ENCODE measurements at regions not wholly inside any gene's neighbourhood (a gene's known extent, or its start where the extent isn't known, plus 50 kb on each side); places are given as distances from the start of the nearest gene placed in this dataset.

- Histone ChIP-seq H3K79me1 (ENCODE audit: insufficient read depth, low read depth, low read length, poor library complexity, severe bottlenecking) (no peaks in the 10 kb centered on the region), H3K56ac (ENCODE audit: insufficient read length, low read depth, low read length) (no peak overlapping the region), H3K23ac (ENCODE audit: insufficient read length, low read depth, low read length) (no peak overlapping the region), H2BK15ac (ENCODE audit: low read depth, low read length) (no peak overlapping the region), H3K79me2 (ENCODE audit: insufficient read depth, low read length) (no peaks in the 10 kb centered on the region), H2BK120ac (ENCODE audit: low read depth, low read length, poor library complexity, severe bottlenecking) (no peak overlapping the region), H3K4ac (ENCODE audit: low read depth, low read length) (no peak overlapping the region), H3K14ac (ENCODE audit: insufficient read depth, low read length) (no peak overlapping the region), H2BK20ac (ENCODE audit: low read depth, low read length, poor library complexity, severe bottlenecking) (no peak overlapping the region), H3K9ac (ENCODE audit: extremely low read depth, insufficient read length, low read length) (no peak overlapping the region), H2BK5ac (ENCODE audit: insufficient read length, low read length) (no peak overlapping the region), H4K8ac (replicated peaks; ENCODE audit: insufficient read length, low read depth, low read length) (no peak overlapping the region), H3T11ph (ENCODE audit: low read length) (no peak overlapping the region), H4K5ac (ENCODE audit: insufficient read length, low read depth, low read length) (no peak overlapping the region), H4K91ac (ENCODE audit: insufficient read length, low read depth, low read length) (no peak overlapping the region), H3K27ac (ENCODE audit: insufficient read length, low read depth, low read length) (no peak overlapping the region), H3K18ac (ENCODE audit: insufficient read length, low read depth, low read length) (no peak overlapping the region), H3K4me2 (ENCODE audit: insufficient read depth, insufficient read length, low read length) (no peak overlapping the region), H3K9me3 (ENCODE audit: control insufficient read depth, low read depth, low read length) (no peaks in the 10 kb centered on the region), H2AFZ (ENCODE audit: low read length) (no peak overlapping the region), H3K4me1 (ENCODE audit: insufficient read depth, low read length) (no peaks in the 10 kb centered on the region), H2AK5ac (ENCODE audit: insufficient read length, low read length) (no peak overlapping the region), H4K20me1 (ENCODE audit: control insufficient read depth, insufficient read depth, insufficient read length) (no peaks in the 10 kb centered on the region), H2BK12ac (ENCODE audit: insufficient read length, low read depth, low read length) (no peak overlapping the region), H3K27me3 (ENCODE audit: insufficient read depth, low read length) (no peaks in the 10 kb centered on the region), H3K23me2 (ENCODE audit: insufficient read length, low read depth, low read length, poor library complexity, severe bottlenecking) (no peaks in the 10 kb centered on the region)
- no peak for TF ChIP-seq CTCF (conservative IDR thresholded peaks at IDR 0.05)
- no CpG with 5 or more reads among the region's 2 CpGs for WGBS (ENCODE audit: extremely low coverage, insufficient read length, low lambda C conversion rate)
- DNase-seq: no peak
- Mint-ChIP-seq H3K4me3 (no peak overlapping the region), H3K4me1 (peaks cover 2 to 3% of the 10 kb centered on the region in 2 experiments; a peak in 1 of 4 replicates), H3K27me3 (ENCODE audit: low read depth) (no peaks in the 10 kb centered on the region), H3K36me3 (ENCODE audit: insufficient read depth in 1 of 3, low read depth in 3 of 3) (no peaks in the 10 kb centered on the region), H3K9me3 (no peaks in the 10 kb centered on the region; a peak in 2 of 5 replicates), H3K27ac (no peak overlapping the region)
Measured at GRCh38 chr9:19595003-19595402, 186.2 kb downstream of the ACER2 start.
